ENCODE measurements at regions not wholly inside any gene's neighbourhood (a gene's known extent, or its start where the extent isn't known, plus 50 kb on each side); places are given as distances from the start of the nearest gene placed in this dataset.
A peak's percentile ranks its signal among the peaks of the same experiment; 100 is the strongest.

DNA sequence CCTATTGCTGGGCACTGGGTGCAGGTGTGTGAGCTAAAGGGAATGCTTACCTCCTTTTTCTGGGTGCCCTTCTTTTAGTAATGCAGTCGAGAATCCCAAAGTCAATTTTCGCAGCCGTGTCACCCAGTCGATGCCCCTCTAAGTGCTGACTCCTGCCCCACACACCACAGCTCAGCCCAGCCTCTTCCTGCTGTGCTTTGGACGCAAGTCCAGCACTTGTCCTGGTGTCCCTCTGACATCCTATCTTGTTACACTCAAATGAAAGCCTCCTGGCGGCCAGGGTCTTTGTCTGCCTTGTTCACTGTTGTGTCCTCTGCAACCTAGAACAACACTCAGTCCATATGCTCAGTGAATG is 58.5 kb upstream of the RUNX3 start:
- peak overlapping the region in 1 of 3 experiments; percentile 29; a peak in 1 of 7 replicates for H3K27ac Mint-ChIP-seq
- no peaks in the 10 kb centered on the region for H3K36me3 Mint-ChIP-seq (ENCODE audit: insufficient read depth in 1 of 3, low read depth in 3 of 3)

More for the DNA sequence above, 58.5 kb upstream of the RUNX3 start:
- H4K8ac ChIP-seq (replicated peaks; ENCODE audit: insufficient read length, low read depth, low read length): no peak overlapping the region
- no peak overlapping the region for H3K4ac ChIP-seq (ENCODE audit: low read depth, low read length)
- H4K91ac ChIP-seq (ENCODE audit: insufficient read length, low read depth, low read length): no peak overlapping the region
- no peak overlapping the region for H3K4me2 ChIP-seq (ENCODE audit: insufficient read depth, insufficient read length, low read length)
- no peak overlapping the region for H3T11ph ChIP-seq (ENCODE audit: low read length)
- H3K79me2 ChIP-seq (ENCODE audit: insufficient read depth, low read length): no peaks in the 10 kb centered on the region
- no peak overlapping the region for H3K18ac ChIP-seq (ENCODE audit: insufficient read length, low read depth, low read length)
- no peak overlapping the region for H2AFZ ChIP-seq (ENCODE audit: low read length)
- no peak overlapping the region for H2AK5ac ChIP-seq (ENCODE audit: insufficient read length, low read length)
- peaks cover 7% of the 10 kb centered on the region for H3K27me3 Mint-ChIP-seq (ENCODE audit: low read depth)
- H3K9ac ChIP-seq (ENCODE audit: extremely low read depth, insufficient read length, low read length): no peak overlapping the region
- WGBS (ENCODE audit: extremely low coverage, insufficient read length, low lambda C conversion rate): no CpG with 5 or more reads among the region's 6 CpGs
- DNase-seq: no peak
- H3K56ac ChIP-seq (ENCODE audit: insufficient read length, low read depth, low read length): no peak overlapping the region
- H4K5ac ChIP-seq (ENCODE audit: insufficient read length, low read depth, low read length): no peak overlapping the region
- no peak overlapping the region for H3K23ac ChIP-seq (ENCODE audit: insufficient read length, low read depth, low read length)
- H2BK120ac ChIP-seq (ENCODE audit: low read depth, low read length, poor library complexity, severe bottlenecking): no peak overlapping the region
- H3K9me3 ChIP-seq (ENCODE audit: control insufficient read depth, low read depth, low read length): no peaks in the 10 kb centered on the region
- no peaks in the 10 kb centered on the region for H3K27me3 ChIP-seq (ENCODE audit: insufficient read depth, low read length)
- no peaks in the 10 kb centered on the region; a peak in 1 of 5 replicates for H3K9me3 Mint-ChIP-seq
- H2BK15ac ChIP-seq (ENCODE audit: low read depth, low read length): no peak overlapping the region
- no peak overlapping the region for H2BK20ac ChIP-seq (ENCODE audit: low read depth, low read length, poor library complexity, severe bottlenecking)
- H3K23me2 ChIP-seq (ENCODE audit: insufficient read length, low read depth, low read length, poor library complexity, severe bottlenecking): no peaks in the 10 kb centered on the region
- H3K14ac ChIP-seq (ENCODE audit: insufficient read depth, low read length): no peak overlapping the region; the same call in 1 of the 2 replicates
- H3K27ac ChIP-seq (ENCODE audit: insufficient read length, low read depth, low read length): no peak overlapping the region
- H3K4me3 Mint-ChIP-seq: no peak overlapping the region
- H2BK12ac ChIP-seq (ENCODE audit: insufficient read length, low read depth, low read length): no peak overlapping the region
- H3K79me1 ChIP-seq (ENCODE audit: insufficient read depth, low read depth, low read length, poor library complexity, severe bottlenecking): no peaks in the 10 kb centered on the region
- H2BK5ac ChIP-seq (ENCODE audit: insufficient read length, low read length): no peak overlapping the region
- TF ChIP-seq, protein P1, sequence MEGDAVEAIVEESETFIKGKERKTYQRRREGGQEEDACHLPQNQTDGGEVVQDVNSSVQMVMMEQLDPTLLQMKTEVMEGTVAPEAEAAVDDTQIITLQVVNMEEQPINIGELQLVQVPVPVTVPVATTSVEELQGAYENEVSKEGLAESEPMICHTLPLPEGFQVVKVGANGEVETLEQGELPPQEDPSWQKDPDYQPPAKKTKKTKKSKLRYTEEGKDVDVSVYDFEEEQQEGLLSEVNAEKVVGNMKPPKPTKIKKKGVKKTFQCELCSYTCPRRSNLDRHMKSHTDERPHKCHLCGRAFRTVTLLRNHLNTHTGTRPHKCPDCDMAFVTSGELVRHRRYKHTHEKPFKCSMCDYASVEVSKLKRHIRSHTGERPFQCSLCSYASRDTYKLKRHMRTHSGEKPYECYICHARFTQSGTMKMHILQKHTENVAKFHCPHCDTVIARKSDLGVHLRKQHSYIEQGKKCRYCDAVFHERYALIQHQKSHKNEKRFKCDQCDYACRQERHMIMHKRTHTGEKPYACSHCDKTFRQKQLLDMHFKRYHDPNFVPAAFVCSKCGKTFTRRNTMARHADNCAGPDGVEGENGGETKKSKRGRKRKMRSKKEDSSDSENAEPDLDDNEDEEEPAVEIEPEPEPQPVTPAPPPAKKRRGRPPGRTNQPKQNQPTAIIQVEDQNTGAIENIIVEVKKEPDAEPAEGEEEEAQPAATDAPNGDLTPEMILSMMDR (conservative IDR thresholded peaks at IDR 0.05): no peak
- H3K4me1 ChIP-seq (ENCODE audit: insufficient read depth, low read length): no peaks in the 10 kb centered on the region
- peaks cover 18 to 29% of the 10 kb centered on the region in 2 experiments for H3K4me1 Mint-ChIP-seq
- no peaks in the 10 kb centered on the region for H4K20me1 ChIP-seq (ENCODE audit: control insufficient read depth, insufficient read depth, insufficient read length)

All from H9 (cell line).